Peyer's patch (tissue), 4 donors: ENCODE measurements at regions not wholly inside any gene's neighbourhood (a gene's known extent, or its start where the extent isn't known, plus 50 kb on each side); places are given as distances from the start of the nearest gene placed in this dataset.

ENCODE experiments used
- POLR2A ChIP-seq, 2 donors: fragments of 450-650 bp; IDR thresholded peaks; one replicate each; pipeline ENCODE4 v1.5.1; 2017; ENCODE audit warnings: antibody characterized with exemption in 2 of 2, mild to moderate bottlenecking in 2 of 2, moderate library complexity in 2 of 2
- TF ChIP-seq, protein P1 (sequence below), 6 experiments: fragments of 450-650 bp in 4 of 6; fragments of 200-600 bp in 2 of 6; sonication (generic) in 1 of 6; IDR thresholded peaks; one replicate each; pipeline ENCODE4 v1.5.1; 2017 to 2019; ENCODE audit warnings: antibody characterized with exemption in 6 of 6, mild to moderate bottlenecking in 3 of 6, moderate library complexity in 1 of 6

DNA sequence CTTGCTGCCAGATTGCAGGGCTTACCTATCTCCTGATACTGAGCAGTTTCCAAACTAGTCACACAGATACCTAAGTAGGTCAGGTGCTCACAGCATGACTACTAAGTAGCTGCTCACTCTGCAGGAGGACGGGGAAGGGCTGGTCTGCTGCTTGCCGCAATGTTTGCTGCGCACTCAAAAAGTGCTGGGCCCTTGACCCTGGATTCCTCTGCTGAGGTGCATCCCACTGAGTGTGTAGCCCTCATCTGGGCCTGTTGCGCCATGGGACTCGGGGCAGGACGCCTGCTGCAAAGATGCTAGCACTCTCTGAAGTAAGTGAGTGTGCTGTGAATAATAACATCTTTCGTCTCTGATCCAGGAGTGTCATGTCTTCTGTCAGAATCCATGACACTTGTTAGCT, 59.2 kb upstream of the MEDAG start:
- no peak for TF ChIP-seq POLR2A (IDR thresholded peaks at IDR 0.05)
- TF ChIP-seq, protein P1, sequence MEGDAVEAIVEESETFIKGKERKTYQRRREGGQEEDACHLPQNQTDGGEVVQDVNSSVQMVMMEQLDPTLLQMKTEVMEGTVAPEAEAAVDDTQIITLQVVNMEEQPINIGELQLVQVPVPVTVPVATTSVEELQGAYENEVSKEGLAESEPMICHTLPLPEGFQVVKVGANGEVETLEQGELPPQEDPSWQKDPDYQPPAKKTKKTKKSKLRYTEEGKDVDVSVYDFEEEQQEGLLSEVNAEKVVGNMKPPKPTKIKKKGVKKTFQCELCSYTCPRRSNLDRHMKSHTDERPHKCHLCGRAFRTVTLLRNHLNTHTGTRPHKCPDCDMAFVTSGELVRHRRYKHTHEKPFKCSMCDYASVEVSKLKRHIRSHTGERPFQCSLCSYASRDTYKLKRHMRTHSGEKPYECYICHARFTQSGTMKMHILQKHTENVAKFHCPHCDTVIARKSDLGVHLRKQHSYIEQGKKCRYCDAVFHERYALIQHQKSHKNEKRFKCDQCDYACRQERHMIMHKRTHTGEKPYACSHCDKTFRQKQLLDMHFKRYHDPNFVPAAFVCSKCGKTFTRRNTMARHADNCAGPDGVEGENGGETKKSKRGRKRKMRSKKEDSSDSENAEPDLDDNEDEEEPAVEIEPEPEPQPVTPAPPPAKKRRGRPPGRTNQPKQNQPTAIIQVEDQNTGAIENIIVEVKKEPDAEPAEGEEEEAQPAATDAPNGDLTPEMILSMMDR (IDR thresholded peaks at IDR 0.05), result no peak
